ENCODE measurements at regions not wholly inside any gene's neighbourhood (a gene's known extent, or its start where the extent isn't known, plus 50 kb on each side); places are given as distances from the start of the nearest gene placed in this dataset.

GRCh38 chr6:51490101-51490500 lies 597.3 kb downstream of the PKHD1 start:
- TF ChIP-seq, protein P1, sequence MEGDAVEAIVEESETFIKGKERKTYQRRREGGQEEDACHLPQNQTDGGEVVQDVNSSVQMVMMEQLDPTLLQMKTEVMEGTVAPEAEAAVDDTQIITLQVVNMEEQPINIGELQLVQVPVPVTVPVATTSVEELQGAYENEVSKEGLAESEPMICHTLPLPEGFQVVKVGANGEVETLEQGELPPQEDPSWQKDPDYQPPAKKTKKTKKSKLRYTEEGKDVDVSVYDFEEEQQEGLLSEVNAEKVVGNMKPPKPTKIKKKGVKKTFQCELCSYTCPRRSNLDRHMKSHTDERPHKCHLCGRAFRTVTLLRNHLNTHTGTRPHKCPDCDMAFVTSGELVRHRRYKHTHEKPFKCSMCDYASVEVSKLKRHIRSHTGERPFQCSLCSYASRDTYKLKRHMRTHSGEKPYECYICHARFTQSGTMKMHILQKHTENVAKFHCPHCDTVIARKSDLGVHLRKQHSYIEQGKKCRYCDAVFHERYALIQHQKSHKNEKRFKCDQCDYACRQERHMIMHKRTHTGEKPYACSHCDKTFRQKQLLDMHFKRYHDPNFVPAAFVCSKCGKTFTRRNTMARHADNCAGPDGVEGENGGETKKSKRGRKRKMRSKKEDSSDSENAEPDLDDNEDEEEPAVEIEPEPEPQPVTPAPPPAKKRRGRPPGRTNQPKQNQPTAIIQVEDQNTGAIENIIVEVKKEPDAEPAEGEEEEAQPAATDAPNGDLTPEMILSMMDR (conservative IDR thresholded peaks at IDR 0.05) = no peak
- TF ChIP-seq EZH2 (IDR thresholded peaks at IDR 0.05; ENCODE audit: low read depth) = no peak
